Ovary (tissue), 3 donors: ENCODE measurements at regions not wholly inside any gene's neighbourhood (a gene's known extent, or its start where the extent isn't known, plus 50 kb on each side); places are given as distances from the start of the nearest gene placed in this dataset.
"Not testable (repeated sequence)": the region's sequence is repeated elsewhere in the genome, so short reads cannot be mapped to it uniquely, and the experiment has no call there.

ENCODE experiments used
- CTCF ChIP-seq, 3 donors: fragments of 450-650 bp in 2 of 3; fragments of 200-600 bp in 1 of 3; IDR thresholded peaks; one replicate each; pipeline versions ENCODE4 v1.5.1 to v1.8.0; 2016 to 2022; ENCODE audit warnings: antibody characterized with exemption in 3 of 3, mild to moderate bottlenecking in 1 of 3
- POLR2A ChIP-seq: fragments of 450-650 bp; IDR thresholded peaks from one replicate; pipeline ENCODE4 v1.6.1; 2017; ENCODE audit warnings: antibody characterized with exemption, mild to moderate bottlenecking, moderate library complexity
- donor health status: DM: no; HTN: no; CAD: no.

- not testable (repeated sequence) for TF ChIP-seq CTCF (IDR thresholded peaks at IDR 0.05); POLR2A
These were observed 189.9 kb upstream of the FOXD4L5 start for GRCh38 chr9:65474891-65475290.
